Neural progenitor cell (in vitro differentiated cells): ENCODE measurements at regions not wholly inside any gene's neighbourhood (a gene's known extent, or its start where the extent isn't known, plus 50 kb on each side); places are given as distances from the start of the nearest gene placed in this dataset.

ENCODE experiments used
- DNase-seq: peaks from one replicate; pipeline ENCODE4 v3.0.0-alpha.2; 2016; ENCODE audit warnings: low spot score
- H2AFZ ChIP-seq: fragments of 200-600 bp; sonication (generic); replicated peaks from 2 replicates; pipeline ENCODE4 v1.6.1; 2016; ENCODE audit warnings: antibody characterized with exemption
- H3F3A ChIP-seq: fragments of 200-600 bp; sonication (generic); 2 replicates; pipeline ENCODE4 v1.6.1; 2016; ENCODE audit warnings: antibody characterized with exemption, low read depth
- H3K27ac ChIP-seq: fragments of 200-600 bp; sonication (generic); 2 replicates; pipeline ENCODE4 v1.5.1; 2016; ENCODE audit warnings: mild to moderate bottlenecking
- H3K27me3 ChIP-seq: fragments of 200-600 bp; sonication (generic); 2 replicates; pipeline ENCODE4 v1.6.1; 2016; ENCODE audit warnings: mild to moderate bottlenecking, moderate library complexity
- H3K36me3 ChIP-seq: fragments of 200-600 bp; sonication (generic); 2 replicates; pipeline ENCODE4 v1.5.1; 2016
- H3K4me1 ChIP-seq: fragments of 200-600 bp; sonication (generic); 2 replicates; pipeline ENCODE4 v1.6.1; 2016; ENCODE audit warnings: mixed run types
- H3K4me2 ChIP-seq: fragments of 200-600 bp; sonication (generic); 2 replicates; pipeline ENCODE4 v1.6.1; 2016
- H3K4me3 ChIP-seq: fragments of 200-600 bp; sonication (generic); 2 replicates; pipeline ENCODE4 v1.5.1; 2016
- H3K79me2 ChIP-seq: fragments of 200-600 bp; sonication (generic); 2 replicates; pipeline ENCODE4 v1.6.1; 2016; ENCODE audit warnings: low read depth
- H3K9ac ChIP-seq: fragments of 200-600 bp; sonication (generic); 2 replicates; pipeline ENCODE4 v1.6.1; 2016
- H3K9me3 ChIP-seq: fragments of 200-600 bp; sonication (generic); 2 replicates; pipeline ENCODE4 v1.5.1; 2016; ENCODE audit warnings: low read depth
- H4K20me1 ChIP-seq: fragments of 200-600 bp; sonication (generic); 2 replicates; pipeline ENCODE4 v1.6.1; 2016; ENCODE audit warnings: low read depth
- H3K27ac Mint-ChIP-seq: 3 replicates; pipeline ENCODE4 v1.8.0; 2021; ENCODE audit warnings: mixed read lengths
- H3K27me3 Mint-ChIP-seq: 2 replicates; pipeline ENCODE4 v1.8.0; 2022; ENCODE audit warnings: low read depth, mild to moderate bottlenecking, inconsistent platforms, moderate library complexity, mixed read lengths; ENCODE audit not compliant: insufficient read depth
- H3K36me3 Mint-ChIP-seq: 3 replicates; pipeline ENCODE4 v1.8.0; 2021; ENCODE audit warnings: mixed read lengths
- H3K4me1 Mint-ChIP-seq: 3 replicates; pipeline ENCODE4 v1.8.0; 2021; ENCODE audit warnings: mixed read lengths
- H3K4me3 Mint-ChIP-seq: 3 replicates; pipeline ENCODE4 v1.8.0; 2021; ENCODE audit warnings: mild to moderate bottlenecking, moderate library complexity, mixed read lengths
- H3K9me3 Mint-ChIP-seq: 3 replicates; pipeline ENCODE4 v1.8.0; 2020; ENCODE audit warnings: mixed read lengths
- CTCF ChIP-seq: fragments of 200-600 bp; sonication (generic); IDR thresholded peaks from 2 replicates; pipeline ENCODE4 v1.5.1; 2017; ENCODE audit warnings: antibody characterized with exemption, mild to moderate bottlenecking
- EZH2 ChIP-seq: fragments of 200-600 bp; sonication (generic); IDR thresholded peaks from 2 replicates; pipeline ENCODE4 v1.6.1; 2017; ENCODE audit warnings: antibody characterized with exemption, mild to moderate bottlenecking, moderate library complexity
- EZH2phosphoT487 ChIP-seq: fragments of 200-600 bp; sonication (generic); IDR thresholded peaks from 2 replicates; pipeline ENCODE4 v1.6.1; 2017; ENCODE audit warnings: antibody characterized with exemption

GRCh38 chr2:195586062-195586714, 70.8 kb upstream of the SLC39A10 start:
- Histone ChIP-seq H2AFZ (no peak overlapping the region), H3K36me3 (no peaks in the 10 kb centered on the region), H3K79me2 (no peaks in the 10 kb centered on the region), H3K4me3 (no peak overlapping the region), H3K9me3 (no peaks in the 10 kb centered on the region), H3K4me2 (no peak overlapping the region), H3K4me1 (no peaks in the 10 kb centered on the region), H3K27ac (no peak overlapping the region), H3K9ac (no peak overlapping the region), H3K27me3 (no peaks in the 10 kb centered on the region), H4K20me1 (no peaks in the 10 kb centered on the region), H3F3A (no peaks in the 10 kb centered on the region)
- no peaks in the 10 kb centered on the region for H3K36me3 Mint-ChIP-seq
- no peak overlapping the region for H3K4me3 Mint-ChIP-seq
- no peaks in the 10 kb centered on the region for H3K9me3 Mint-ChIP-seq
- DNase-seq: no peak
- peaks cover 3% of the 10 kb centered on the region for H3K27me3 Mint-ChIP-seq
- H3K27ac Mint-ChIP-seq: no peak overlapping the region
- no peaks in the 10 kb centered on the region for H3K4me1 Mint-ChIP-seq
- TF ChIP-seq CTCF (no peak), EZH2phosphoT487 (no peak), EZH2 (no peak)

- H3K27ac Mint-ChIP-seq: no peak overlapping the region
Measured at GRCh38 chr2:195582188-195582587, 74.8 kb upstream of the SLC39A10 start.

GRCh38 chr2:195579776-195580555, 77.1 kb upstream of the SLC39A10 start:
- H3K36me3 Mint-ChIP-seq: no peaks in the 10 kb centered on the region
- Histone ChIP-seq H3K4me2 (no peak overlapping the region), H3K4me1 (no peaks in the 10 kb centered on the region), H3K27me3 (no peaks in the 10 kb centered on the region), H4K20me1 (no peaks in the 10 kb centered on the region), H2AFZ (no peak overlapping the region), H3K9me3 (no peaks in the 10 kb centered on the region), H3K79me2 (no peaks in the 10 kb centered on the region), H3K9ac (no peak overlapping the region), H3K27ac (no peak overlapping the region), H3K36me3 (no peaks in the 10 kb centered on the region), H3F3A (no peaks in the 10 kb centered on the region), H3K4me3 (no peak overlapping the region)
- DNase-seq: no peak
- no peaks in the 10 kb centered on the region for H3K9me3 Mint-ChIP-seq
- no peak for TF ChIP-seq EZH2phosphoT487
- no peak for TF ChIP-seq EZH2
- TF ChIP-seq CTCF: no peak
- H3K4me1 Mint-ChIP-seq: no peaks in the 10 kb centered on the region
- no peak overlapping the region for H3K27ac Mint-ChIP-seq
- no peaks in the 10 kb centered on the region for H3K27me3 Mint-ChIP-seq
- no peak overlapping the region for H3K4me3 Mint-ChIP-seq

More at GRCh38 chr2:195582188-195582587, 74.8 kb upstream of the SLC39A10 start:
- H3K9me3 Mint-ChIP-seq: no peaks in the 10 kb centered on the region
- H3K4me2 ChIP-seq: no peak overlapping the region
- H3K9ac ChIP-seq: no peak overlapping the region
- no peak overlapping the region for H2AFZ ChIP-seq
- no peaks in the 10 kb centered on the region for H3K27me3 Mint-ChIP-seq
- H3K4me3 Mint-ChIP-seq: no peak overlapping the region
- no peaks in the 10 kb centered on the region for H3K36me3 Mint-ChIP-seq
- H3K27me3 ChIP-seq: no peaks in the 10 kb centered on the region
- no peaks in the 10 kb centered on the region for H3K36me3 ChIP-seq
- no peaks in the 10 kb centered on the region for H3K9me3 ChIP-seq
- H3K4me1 Mint-ChIP-seq: no peaks in the 10 kb centered on the region
- no peaks in the 10 kb centered on the region for H4K20me1 ChIP-seq
- no peaks in the 10 kb centered on the region for H3K4me1 ChIP-seq
- no peak for DNase-seq
- no peak overlapping the region for H3K27ac ChIP-seq
- H3K79me2 ChIP-seq: no peaks in the 10 kb centered on the region
- TF ChIP-seq CTCF (no peak), EZH2 (no peak), EZH2phosphoT487 (no peak)
- no peak overlapping the region for H3K4me3 ChIP-seq
- no peaks in the 10 kb centered on the region for H3F3A ChIP-seq
